SHP77 (cell line): ENCODE measurements at regions not wholly inside any gene's neighbourhood (a gene's known extent, or its start where the extent isn't known, plus 50 kb on each side); places are given as distances from the start of the nearest gene placed in this dataset.

ENCODE experiments used
- DNase-seq, 2 experiments: peaks; one replicate each; lab custom pipeline; 2025; lab: John Stamatoyannopoulos, UW

DNA sequence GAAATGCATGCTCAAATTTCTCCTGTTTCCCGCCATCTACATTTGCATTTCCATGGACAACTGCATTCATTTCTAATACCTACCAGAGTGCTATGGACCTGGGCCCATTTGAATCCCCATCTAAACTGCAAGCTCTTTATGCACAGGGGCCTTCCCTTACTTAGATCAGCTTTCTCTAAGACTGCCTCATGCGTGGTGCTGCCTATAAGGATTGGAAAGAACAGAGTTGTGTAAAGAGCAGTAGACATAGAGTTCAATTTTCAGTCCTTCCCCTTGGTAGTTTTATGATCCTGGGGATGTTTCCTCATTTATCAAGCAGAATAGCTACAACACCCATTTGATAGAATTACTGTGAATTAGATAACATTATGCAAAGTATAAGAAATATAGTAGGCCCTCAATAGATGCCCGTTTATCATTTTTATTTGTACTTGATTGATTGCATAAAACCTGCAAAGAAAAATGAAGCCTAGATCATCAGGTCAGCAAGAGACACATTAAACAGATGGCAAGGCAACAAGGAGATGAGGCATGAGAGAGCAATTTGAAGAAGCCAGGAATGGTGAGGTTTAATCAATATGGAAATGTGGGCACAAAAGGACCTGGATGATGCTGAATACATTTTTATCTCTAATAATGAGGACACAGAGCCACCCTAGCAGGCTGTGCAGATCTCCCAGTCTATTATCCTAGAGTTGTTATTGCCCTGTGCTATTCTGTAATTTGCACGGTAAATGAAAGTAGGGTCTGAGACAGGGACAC lies 359.7 kb downstream of the FAM181B start:
- no peak for DNase-seq

GRCh38 chr11:82365351-82365750 lies 368.3 kb downstream of the FAM181B start:
- DNase-seq, result no peak

GRCh38 chr11:82356316-82356715 lies 377.3 kb downstream of the FAM181B start:
- DNase-seq, result no peak

DNA sequence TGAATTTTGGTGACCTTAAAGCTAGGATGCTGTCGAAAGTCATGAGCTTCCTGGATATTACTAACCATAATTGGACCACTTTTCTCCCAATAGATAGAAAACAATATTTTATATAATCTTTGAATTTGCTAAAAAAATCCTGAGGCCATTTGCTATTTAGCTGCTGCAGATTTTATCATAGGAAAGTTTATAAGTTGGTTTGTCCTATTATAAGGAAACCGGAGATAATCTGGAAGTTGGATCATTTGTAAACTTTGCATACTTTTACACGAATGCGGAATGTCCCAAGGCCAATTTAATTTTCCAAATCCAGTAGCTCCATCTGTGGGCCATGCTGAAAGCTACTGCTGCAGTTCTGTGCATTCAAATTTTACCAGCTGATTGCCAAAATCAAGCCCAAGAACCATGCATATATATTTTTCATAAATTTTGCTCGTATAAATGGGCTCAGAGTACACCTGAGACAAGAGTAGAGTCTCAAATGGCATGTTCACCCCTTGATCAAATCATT lies 378.3 kb downstream of the FAM181B start:
- DNase-seq, result no peak

GRCh38 chr11:82326853-82327252 lies 406.8 kb downstream of the FAM181B start:
- DNase-seq, result no peak

- no peak for DNase-seq
These were observed 412.5 kb downstream of the FAM181B start for GRCh38 chr11:82321206-82321605.

DNA sequence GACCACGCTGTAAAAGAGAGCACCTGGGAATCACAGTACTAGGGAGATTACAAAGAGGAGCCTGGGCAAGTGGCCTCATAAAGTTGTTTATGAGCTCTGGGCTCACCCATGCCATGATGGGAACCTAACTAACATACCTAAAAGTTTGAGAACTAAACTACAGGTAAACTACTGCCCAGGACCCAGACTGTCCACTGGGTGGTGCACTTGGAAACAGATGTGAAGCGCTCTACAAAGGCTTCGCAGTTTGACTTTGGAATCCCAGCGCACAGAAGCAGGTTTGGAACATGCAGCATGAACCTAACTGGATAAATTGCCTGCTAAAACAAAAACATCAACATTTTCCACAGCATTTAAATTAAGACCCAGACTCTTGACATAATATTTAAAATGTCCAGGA lies 418.6 kb downstream of the FAM181B start:
- peak in 1 of 2 experiments; percentile 7 for DNase-seq

GRCh38 chr11:82308979-82309378 lies 424.7 kb downstream of the FAM181B start:
- no peak for DNase-seq

- DNase-seq, result no peak
These were observed 428.5 kb downstream of the FAM181B start for GRCh38 chr11:82305123-82305522.

DNA sequence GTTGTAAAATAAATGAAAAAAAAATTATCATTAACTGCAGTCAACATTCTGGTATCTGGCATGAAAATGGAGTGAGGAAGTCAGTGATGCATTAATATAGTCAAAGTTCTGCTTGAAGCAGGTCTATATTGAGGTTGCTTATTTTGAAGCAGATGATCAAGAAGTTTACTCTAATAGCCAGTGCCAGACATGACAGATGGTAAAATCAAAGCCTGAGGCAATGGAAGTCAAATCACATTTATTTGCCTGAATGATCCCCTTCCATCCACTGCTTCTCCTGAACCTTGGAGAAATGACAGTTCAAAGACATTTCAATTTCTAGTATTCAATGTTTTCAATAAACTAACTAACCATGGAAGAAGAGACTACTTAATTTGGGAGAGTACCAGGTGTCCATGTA lies 430.0 kb downstream of the FAM181B start:
- no peak for DNase-seq

GRCh38 chr11:82288471-82288870 lies 445.2 kb downstream of the FAM181B start:
- DNase-seq, result no peak

GRCh38 chr11:82270870-82271269 lies 462.8 kb downstream of the FAM181B start:
- no peak for DNase-seq

DNA sequence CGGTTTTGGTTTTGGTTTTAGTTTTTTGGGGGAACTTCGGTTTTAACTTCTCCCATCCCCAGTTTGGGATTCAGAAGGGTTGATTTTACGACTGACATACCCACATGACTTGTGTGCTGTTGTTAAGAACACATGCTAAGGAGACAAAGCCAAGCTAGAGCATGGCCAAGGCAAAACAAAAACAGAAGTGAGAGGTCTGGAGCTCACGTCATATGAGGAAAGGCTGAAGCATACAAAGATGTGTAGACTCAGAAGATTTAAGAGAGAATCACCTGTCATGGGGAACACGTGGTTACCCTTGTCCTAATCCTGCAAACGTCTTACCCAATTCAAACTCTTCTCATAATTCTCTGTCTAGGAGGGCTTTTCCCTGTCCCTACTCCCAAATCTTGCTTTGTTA lies 465.0 kb downstream of the FAM181B start:
- DNase-seq, result no peak

- no peak for DNase-seq
These were observed 466.5 kb downstream of the FAM181B start for GRCh38 chr11:82267186-82267585.

GRCh38 chr11:82261367-82261766 lies 472.3 kb downstream of the FAM181B start:
- no peak for DNase-seq

DNA sequence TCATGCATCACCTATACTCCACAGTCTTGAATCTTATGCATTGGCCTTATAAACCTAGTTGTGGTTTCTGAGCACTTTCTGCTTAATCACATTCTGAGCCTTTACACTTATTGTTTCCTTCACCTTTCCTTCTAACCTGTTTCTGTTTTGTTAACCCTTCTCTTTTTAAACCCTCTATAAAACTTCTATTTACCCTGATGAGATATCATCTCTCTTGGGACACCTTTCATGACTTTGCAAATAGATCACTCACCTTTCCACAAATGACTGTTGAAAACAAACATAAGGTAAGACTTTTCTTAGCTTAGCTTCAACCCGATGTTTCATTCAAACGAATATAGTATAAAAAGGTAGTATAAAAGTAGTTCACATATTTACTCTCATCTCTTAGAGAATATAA lies 483.6 kb downstream of the FAM181B start:
- DNase-seq, result no peak

DNA sequence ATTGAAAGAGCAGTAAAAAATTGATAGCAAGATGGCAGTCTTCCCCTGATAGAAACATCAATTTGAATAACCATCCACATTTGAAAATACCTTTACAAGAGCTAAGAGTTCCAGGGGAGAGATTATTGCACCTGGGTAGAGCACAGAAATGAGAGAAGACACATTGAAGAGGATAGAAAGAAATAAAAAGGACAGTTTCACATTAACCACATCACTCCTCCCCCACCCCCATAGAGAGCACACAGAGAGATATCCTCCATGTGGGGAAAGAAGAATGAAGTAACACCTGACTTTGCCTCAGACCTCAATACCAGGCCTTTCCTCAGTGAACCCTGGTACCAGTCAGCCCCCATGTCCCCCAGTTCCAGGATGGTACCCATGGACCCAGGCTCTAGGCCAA lies 486.7 kb downstream of the FAM181B start:
- DNase-seq, result no peak

DNA sequence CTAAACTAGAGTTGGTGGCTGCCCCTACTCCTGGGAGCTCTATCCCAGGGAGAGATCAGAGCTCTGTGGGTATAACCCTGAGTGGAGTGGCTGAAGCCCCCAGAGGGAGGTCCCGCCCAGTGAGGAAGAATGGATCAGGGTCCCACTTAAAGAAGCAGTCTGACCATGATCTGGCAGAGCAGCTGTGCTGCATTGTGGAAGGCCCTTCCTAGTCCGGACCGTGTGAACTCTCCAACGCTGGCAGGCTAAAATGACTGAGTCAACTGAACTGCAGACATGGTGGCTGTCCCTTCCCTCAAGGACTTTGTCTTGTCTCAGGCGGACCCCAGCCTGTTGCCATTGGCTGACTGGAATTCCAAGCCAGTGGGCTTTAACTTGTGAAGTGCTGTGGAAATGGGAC lies 494.2 kb downstream of the FAM181B start:
- DNase-seq, result no peak

DNA sequence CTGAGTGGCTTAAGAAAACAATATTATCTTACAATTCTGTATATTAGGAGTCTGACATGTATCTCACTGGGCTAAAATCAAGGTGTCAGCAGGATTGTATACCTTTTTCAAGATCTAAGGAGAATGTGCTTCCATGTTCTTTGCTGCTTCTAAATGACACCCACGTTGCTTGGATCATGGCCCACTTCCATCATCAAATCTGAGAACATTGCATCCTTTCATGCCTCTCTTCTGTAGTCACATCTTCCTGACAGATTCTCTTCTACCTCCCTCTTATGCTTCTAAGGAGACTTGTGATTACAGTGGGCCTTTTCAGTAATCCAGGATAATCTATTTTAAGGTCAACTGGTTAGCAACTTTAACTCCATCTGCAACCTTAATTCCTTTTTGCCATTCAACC lies 499.4 kb downstream of the FAM181B start:
- DNase-seq, result no peak

DNA sequence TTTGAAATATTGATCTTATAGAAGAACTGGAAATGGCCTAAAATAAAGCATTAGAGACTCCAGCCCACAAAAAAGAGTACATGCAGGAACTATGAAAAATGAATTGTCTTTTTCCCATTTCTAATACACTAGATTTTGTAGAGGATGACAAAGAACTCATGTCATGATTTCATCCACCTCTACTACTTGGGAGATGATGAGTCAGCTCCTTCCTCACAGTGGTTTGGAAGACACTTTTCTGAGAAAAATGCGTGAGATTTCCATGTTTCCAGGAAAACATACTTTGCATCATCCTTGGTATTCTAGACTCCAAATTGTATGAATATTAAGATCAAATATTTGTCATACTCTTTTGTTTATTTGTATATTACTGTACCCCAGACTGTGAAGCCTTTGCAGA lies 500.5 kb downstream of the FAM181B start:
- no peak for DNase-seq

GRCh38 chr11:82229341-82229740 lies 504.3 kb downstream of the FAM181B start:
- DNase-seq, result peak; percentile 11 to 35

DNA sequence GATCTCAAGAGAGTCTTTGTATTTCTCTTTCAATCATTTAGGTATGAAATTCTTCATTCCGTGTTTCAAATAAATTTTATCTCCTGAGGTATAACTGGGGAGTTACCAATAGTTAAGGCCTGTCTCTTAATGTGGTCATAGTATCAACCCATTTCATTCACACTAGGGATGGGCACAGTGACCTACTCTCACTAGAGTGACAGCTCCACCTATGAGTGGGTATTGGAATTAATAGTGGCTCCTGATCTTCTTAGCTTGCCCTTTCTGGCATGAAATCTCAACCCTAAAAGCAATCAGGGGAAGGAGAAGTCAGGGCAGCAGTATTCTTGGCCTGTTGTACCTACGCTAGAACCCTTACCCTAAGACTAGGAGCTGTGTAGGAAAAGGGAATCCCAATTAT lies 507.7 kb downstream of the FAM181B start:
- DNase-seq, result peak; percentile 12 to 21

DNA sequence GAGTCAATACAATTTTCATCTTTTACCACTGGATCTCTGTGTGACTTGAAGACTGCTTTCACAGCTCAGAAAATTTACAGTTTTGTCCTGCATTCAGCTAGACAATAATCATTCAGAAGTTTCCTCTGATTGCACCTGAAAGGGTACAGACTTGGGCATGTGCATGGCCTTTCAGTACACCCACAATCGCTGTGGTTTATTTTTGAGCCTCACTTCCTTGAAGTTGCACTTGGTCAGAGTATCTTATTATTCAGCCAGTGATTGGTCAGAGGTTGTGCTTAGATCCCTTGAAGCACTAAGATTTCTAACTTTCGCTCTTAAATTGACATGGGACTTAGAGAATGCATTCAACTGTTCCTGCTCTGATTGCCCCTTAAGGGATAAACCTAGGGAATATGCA lies 508.2 kb downstream of the FAM181B start:
- DNase-seq, result no peak

GRCh38 chr11:82216927-82217570 lies 516.6 kb downstream of the FAM181B start:
- no peak for DNase-seq
